Neural cell (in vitro differentiated cells): ENCODE measurements at regions not wholly inside any gene's neighbourhood (a gene's known extent, or its start where the extent isn't known, plus 50 kb on each side); places are given as distances from the start of the nearest gene placed in this dataset.

Source experiments
- CTCF ChIP-seq: fragments of 450-650 bp; IDR thresholded peaks from 2 replicates; pipeline ENCODE4 v1.5.1; 2014; ENCODE audit warnings: antibody characterized with exemption, mild to moderate bottlenecking, moderate library complexity; ENCODE audit not compliant: poor library complexity, severe bottlenecking
- EP300 ChIP-seq: fragments of 450-650 bp; conservative IDR thresholded peaks from 2 replicates; pipeline ENCODE4 v1.6.1; 2014; ENCODE audit warnings: antibody characterized with exemption, mild to moderate bottlenecking, moderate library complexity; ENCODE audit not compliant: poor library complexity, severe bottlenecking
- EZH2 ChIP-seq: fragments of 200-600, 300-800 bp; shearing (Covaris generic), sonication (generic); IDR thresholded peaks from 2 replicates; pipeline ENCODE4 v1.6.1; 2014; ENCODE audit warnings: antibody characterized with exemption, low read length, borderline replicate concordance, mild to moderate bottlenecking; ENCODE audit not compliant: insufficient read depth, poor library complexity, severe bottlenecking
- MXI1 ChIP-seq: fragments of 450-650 bp; conservative IDR thresholded peaks from 2 replicates; pipeline ENCODE4 v1.6.1; 2014; ENCODE audit warnings: antibody characterized with exemption, mild to moderate bottlenecking; ENCODE audit not compliant: poor library complexity, severe bottlenecking
- POLR2AphosphoS5 ChIP-seq: IDR thresholded peaks from 2 replicates; pipeline ENCODE4 v1.6.1; 2012
- RAD21 ChIP-seq: fragments of 450-650 bp; conservative IDR thresholded peaks from 2 replicates; pipeline ENCODE4 v1.6.1; 2014; ENCODE audit warnings: antibody characterized with exemption, mild to moderate bottlenecking, moderate library complexity
- REST ChIP-seq: IDR thresholded peaks from 2 replicates; pipeline ENCODE4 v1.6.1; 2012; ENCODE audit warnings: borderline replicate concordance
- SMC3 ChIP-seq: fragments of 450-650 bp; conservative IDR thresholded peaks from 2 replicates; pipeline ENCODE4 v1.6.1; 2014; ENCODE audit warnings: antibody characterized with exemption, mild to moderate bottlenecking, moderate library complexity; ENCODE audit not compliant: poor library complexity
- TAF1 ChIP-seq: IDR thresholded peaks from 2 replicates; pipeline ENCODE4 v1.6.1; 2012; ENCODE audit warnings: low read depth

GRCh38 chr7:16309129-16309528 is 112.2 kb downstream of the CRPPA start:
- TF ChIP-seq POLR2AphosphoS5 (no peak), CTCF (no peak), REST (no peak), EZH2 (no peak), MXI1 (no peak), EP300 (no peak), TAF1 (no peak), RAD21 (no peak), SMC3 (no peak)
